NB4 (cell line): ENCODE measurements at regions not wholly inside any gene's neighbourhood (a gene's known extent, or its start where the extent isn't known, plus 50 kb on each side); places are given as distances from the start of the nearest gene placed in this dataset.

Experiments used
- MYC ChIP-seq: IDR thresholded peaks from 2 replicates; pipeline ENCODE4 v1.6.1; 2011; ENCODE audit warnings: low read depth, low read length
- POLR2A ChIP-seq: IDR thresholded peaks from 2 replicates; pipeline ENCODE4 v1.6.1; 2011; ENCODE audit warnings: mild to moderate bottlenecking; ENCODE audit not compliant: insufficient read length; ENCODE audit errors: extremely low read depth
- TF ChIP-seq, protein P1 (sequence below): IDR thresholded peaks from one replicate; pipeline ENCODE4 v1.5.1; 2012; ENCODE audit warnings: low read depth, low read length

DNA sequence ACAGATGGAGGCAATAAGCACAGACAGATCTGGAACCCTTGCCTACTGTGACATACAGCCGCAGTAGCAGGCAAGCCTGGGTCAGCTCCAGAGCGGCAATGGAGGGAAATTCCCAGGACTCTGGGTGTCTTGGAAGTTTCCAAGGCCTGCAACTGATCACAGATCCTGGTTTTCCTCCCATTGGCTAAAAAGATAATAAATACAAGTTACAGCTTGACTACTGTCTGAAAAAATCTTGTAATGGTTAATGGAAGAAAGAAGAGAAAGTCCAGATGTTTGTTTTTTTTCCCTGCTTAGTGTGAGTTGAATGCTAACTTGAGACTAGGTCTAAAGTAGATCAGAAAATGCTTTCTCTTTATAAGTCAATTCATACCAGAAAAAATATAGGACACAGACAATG is 307.6 kb downstream of the ALDH8A1 start:
- TF ChIP-seq POLR2A (no peak), MYC (no peak)
- TF ChIP-seq, protein P1, sequence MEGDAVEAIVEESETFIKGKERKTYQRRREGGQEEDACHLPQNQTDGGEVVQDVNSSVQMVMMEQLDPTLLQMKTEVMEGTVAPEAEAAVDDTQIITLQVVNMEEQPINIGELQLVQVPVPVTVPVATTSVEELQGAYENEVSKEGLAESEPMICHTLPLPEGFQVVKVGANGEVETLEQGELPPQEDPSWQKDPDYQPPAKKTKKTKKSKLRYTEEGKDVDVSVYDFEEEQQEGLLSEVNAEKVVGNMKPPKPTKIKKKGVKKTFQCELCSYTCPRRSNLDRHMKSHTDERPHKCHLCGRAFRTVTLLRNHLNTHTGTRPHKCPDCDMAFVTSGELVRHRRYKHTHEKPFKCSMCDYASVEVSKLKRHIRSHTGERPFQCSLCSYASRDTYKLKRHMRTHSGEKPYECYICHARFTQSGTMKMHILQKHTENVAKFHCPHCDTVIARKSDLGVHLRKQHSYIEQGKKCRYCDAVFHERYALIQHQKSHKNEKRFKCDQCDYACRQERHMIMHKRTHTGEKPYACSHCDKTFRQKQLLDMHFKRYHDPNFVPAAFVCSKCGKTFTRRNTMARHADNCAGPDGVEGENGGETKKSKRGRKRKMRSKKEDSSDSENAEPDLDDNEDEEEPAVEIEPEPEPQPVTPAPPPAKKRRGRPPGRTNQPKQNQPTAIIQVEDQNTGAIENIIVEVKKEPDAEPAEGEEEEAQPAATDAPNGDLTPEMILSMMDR, result no peak
